HG02759 (cell line): ENCODE measurements at regions not wholly inside any gene's neighbourhood (a gene's known extent, or its start where the extent isn't known, plus 50 kb on each side); places are given as distances from the start of the nearest gene placed in this dataset.
"Not testable (repeated sequence)": the region's sequence is repeated elsewhere in the genome, so short reads cannot be mapped to it uniquely, and the experiment has no call there.

Source experiments
- ATAC-seq: cut with Tn5 transposase; IDR thresholded peaks from one replicate; pipeline ENCODE4 v1.9.1; 2021; ENCODE audit warnings: mild to moderate bottlenecking, moderate library complexity; ENCODE audit not compliant: unreplicated experiment

DNA sequence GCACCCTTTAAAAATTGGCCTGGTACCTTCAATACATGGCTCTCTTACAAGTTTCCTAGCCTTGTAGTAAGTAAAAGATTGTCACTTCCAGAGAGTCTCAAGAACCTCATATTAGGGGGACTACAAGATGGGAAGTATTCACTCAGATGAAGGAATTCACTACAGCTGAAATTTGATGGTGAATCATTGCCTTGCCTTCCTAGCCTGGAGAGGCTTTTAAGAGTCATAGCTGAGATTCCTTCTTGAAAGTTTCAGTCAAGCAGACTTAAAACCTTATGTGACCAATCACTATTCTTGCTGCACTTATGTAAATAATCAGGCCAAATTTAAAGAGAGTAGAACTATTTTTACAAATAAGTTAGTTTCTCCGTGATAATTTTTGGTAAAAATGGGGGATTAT, 451.6 kb downstream of the TRHDE start:
- no peak for ATAC-seq

DNA sequence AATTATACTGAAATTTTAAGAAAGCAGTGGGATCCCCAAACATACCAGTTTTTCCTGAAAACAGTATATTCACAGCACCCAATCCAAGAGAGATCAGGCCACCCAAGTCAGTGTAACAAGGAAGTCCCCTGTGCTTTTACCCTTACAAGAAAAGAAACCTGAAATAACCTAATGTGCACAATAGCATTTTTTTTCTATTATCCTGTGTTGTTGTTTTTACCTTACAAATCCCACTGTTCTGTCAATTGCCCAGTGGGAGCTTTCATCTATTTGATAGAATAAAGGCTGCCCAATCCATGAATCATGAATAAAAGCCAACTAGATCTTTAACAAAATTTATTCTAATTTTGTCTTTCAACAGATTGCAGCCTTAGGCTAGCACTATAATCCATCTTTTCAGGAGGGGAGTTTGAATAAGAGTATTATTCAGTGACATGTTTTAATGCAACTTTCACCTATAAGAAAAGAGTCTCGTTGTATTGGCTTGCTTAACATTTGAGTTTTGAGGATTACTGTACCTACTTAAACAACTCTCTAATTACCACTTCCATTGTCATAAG, 457.4 kb downstream of the TRHDE start:
- no peak for ATAC-seq

DNA sequence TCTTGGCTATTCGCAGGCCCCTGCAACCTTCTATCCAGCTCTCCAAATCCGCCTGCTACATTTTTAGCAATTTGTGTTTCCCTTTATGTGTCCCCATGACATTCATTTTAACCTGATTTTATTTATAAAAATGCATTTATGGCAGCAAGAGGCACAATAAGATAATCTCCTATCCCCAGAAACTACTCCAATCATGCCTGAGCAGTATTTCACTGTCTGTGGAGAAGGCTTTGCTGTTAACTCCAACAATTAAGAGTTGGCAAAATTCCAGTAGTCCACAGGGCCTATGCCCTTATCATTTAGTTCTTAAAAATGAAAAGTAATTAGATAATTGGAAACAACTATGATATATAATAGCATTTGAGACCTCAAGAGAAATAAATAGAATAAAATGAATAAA, 462.4 kb downstream of the TRHDE start:
- no peak for ATAC-seq

DNA sequence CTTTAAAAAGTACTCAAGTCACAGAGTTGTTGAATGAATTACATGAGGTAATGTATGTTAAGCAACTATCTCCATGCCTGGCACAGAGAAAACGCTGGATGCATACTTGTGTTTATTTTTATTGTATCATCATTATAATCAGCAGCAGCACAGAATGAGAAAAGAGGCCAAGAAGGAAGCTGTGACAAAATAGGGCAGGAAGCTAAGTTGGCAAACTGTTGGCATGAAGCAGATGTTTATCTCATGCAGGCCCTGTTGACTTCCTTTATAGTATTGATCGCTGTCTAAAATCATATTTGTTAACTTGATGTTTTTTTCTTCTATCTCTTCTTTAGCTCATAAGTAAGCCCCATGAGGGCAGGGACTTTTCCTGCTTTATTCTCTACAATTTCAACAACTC, 466.6 kb downstream of the TRHDE start:
- ATAC-seq, result no peak

DNA sequence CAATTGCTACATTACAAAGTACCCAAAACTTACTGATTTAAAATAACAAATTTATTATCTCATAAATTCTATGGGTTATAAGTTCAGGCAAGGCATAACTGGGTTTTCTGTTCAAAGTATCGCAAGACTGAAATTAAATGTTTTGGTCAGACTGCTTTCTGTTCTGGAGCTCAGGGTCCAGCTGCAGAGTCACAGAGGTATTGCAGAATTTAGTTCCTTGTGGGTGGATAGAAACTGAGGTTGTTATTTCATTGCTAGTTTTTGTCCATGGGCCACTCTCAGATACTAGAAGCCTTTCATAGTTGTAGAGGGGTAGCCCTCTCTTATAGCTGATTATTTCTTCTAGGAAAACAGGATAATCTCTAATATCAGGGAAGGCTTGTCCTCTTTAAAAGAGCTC, 467.9 kb downstream of the TRHDE start:
- no peak for ATAC-seq

DNA sequence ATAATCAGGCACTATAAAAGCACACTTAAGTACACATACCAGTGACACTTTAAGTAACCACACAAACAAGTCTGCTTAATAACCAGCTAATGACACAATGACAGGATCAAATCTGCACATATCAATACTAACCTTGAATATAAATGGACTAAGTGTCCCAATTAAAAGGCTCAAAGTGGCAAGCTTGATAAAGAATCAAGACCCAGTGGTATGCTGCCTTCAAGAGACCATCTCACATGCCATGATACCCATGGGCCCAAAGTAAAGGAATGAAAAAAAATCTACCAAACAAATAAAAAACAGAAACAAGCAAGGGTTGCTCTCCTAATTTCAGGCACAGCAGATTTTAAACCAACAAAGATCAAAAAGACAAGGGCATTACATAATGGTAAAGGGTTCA, 470.4 kb downstream of the TRHDE start:
- ATAC-seq, result no peak

DNA sequence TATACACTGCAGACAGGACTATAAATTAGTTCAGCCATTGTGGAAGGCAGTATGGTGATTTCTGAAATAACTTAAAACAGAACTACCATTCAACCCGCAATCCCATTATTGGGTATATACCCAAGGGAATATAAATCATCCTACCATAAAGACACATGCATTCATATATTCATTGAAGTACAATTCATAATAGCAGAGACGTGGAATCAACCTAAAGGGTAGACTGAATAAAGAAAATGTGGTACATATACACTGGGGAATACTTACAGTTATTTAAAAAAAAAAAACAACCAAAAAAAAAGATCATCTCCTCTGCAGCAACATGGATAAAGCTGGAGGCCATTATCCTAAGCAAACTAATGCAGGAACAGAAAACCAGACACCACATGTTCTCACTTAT, 473.9 kb downstream of the TRHDE start:
- no peak for ATAC-seq

DNA sequence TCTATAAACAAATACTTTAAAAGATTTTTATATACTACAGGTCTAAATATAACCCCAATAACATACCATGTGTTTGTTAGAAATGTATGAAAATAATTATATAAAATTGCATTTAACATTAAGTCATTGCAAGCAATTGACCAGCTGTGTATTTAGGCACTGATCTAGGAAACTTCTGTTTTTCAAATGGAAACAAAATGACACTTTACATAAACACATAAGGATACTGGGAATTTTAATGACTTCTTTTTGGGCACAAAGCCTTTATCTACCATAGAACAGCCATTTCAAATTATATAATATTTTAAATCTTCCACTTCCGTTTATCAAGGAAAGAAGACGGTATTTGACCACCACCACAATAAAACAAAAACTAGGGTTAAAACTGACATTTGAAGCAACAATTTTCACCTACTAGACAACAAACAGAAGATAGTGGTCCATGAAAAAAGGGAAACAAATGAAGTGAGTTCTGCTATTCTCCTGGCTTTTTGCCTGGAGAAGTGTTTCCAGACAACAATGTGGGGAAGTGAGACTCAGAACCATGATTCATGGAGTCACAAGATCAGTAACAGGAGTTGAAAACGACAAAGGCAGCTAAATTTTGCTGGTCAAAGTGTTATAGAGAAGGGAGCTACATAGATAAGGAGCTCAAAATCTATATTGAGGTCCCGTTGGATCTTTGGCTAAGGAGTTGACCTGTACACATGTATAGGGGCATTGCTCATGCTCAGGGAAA, 475.1 kb downstream of the TRHDE start:
- no peak for ATAC-seq

DNA sequence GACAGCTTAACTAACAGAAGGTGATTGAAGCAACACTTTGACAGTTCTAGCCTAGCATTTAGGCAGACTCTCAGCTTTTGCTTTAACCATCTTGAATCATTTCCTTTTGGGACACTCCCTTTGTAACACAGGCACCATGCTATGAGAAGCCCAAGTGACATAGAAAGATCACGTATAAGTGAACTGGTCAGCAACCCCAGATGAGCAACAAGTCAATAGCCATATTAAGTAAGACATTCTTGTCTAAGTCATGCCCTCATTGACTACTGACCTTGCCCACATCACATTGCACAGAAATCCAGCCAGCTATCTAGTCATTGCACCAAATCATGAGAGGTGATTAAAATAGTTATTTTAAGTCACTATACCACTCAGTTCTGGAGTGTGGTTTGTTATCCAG, 476.8 kb downstream of the TRHDE start:
- no peak for ATAC-seq

DNA sequence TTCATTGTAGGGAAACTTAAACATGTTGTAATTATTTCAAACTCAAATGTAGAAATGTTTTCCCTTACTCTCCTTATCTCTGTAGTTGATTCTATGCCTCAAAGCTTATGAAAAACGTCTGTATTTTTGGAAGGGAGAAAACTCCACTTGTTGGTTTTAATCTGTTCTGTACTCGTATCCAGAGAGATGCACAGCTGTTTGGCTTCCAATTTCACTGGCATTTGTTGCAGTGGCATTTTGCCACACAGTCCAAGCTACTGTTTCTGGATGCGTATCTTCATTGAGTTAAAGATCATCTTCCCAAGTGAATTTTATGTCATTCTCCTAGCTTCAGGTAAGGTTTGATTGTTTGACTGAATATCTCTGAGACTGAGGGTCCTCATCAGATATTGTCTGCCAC, 481.4 kb downstream of the TRHDE start:
- ATAC-seq, result no peak

DNA sequence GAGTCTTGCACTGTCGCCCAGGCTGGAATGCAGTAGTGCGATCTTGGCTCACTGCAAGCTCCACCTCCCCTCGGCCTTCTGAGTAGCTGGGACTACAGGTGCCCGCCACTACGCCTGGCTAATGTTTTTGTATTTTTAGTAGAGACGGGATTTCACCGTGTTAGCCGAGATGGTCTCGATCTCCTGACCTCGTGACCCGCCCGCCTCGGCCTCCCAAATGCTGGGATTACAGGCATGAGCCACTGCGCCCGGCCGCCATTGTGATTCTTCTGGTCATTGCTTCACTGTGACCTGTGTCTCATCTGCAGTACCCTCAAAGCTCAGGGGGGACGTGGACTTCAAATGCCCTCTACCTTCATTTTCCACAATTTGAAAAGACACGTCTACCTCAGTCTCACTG, 481.9 kb downstream of the TRHDE start:
- not testable (repeated sequence) for ATAC-seq

DNA sequence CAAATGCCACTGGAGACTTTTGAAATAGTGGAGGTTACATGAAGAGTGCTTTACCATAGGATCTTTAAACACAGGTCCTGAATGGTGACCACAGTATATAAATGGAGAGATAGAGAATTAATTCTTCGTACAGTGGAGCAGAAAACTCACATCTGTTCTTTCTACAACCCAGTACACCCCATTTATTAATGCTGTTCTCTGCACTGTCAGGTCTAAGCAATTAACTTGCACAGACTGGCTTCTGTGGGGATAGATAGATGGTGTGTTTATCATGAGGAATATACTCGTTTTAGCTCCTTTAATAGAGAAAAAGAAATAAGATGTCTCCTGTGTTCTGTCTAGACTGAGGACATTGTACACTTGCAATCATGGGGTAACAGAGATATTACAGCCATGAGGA, 494.3 kb downstream of the TRHDE start:
- no peak for ATAC-seq

DNA sequence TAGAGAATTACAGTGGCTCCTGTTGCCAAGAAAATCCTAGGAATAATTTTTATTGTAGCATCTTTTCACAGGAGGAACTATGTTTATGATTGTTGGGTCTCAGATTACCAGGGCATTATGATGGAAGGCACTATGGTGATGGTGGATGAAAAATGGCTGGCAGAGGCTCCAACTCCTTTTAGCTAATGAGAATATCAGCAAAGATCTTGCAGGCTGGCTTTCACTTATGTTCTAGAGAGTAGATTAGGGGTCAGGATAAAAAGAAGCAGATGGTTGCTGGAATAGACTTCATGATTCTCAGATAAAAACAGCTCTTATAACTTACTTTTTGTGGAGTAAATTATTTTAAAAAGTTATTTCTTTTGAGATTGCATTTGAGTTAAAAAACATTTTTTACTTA, 501.9 kb downstream of the TRHDE start:
- no peak for ATAC-seq

DNA sequence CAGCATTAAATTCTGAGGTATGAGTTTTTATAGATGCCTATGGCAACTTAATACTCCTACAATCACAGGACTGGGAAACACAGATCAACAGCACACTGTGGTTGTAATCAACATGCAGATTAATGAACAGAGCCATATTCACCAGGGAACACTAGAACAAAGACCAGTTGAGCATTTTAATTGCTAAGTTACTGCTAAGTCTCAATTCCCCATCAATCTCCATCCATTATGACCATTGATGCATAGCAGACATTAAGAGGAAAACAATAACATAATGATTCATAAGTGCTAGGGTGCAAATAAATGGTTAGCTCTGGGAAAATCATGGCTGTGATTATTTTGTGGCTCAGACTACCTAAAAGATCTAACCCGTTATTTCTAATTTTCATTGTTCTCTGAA, 505.6 kb downstream of the TRHDE start:
- ATAC-seq, result no peak

DNA sequence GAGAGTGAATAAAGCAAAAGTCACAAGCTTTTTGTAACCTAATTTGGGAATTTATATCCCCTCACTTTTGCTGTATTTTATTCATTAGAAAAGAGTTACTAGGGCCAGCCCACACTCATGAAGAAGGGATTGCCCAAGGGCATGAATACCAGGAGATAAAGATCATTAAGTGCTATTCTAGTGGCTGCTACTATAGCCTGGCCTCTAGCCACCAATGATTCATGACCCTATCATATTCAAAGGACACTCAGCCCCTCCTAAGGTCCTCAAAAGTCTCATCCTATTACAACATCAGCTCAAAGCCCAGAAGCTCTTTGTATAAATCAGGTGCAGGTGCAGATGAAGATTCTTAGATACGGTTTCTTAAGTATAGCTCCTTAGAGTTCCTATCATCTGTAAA, 518.1 kb downstream of the TRHDE start:
- ATAC-seq, result no peak

DNA sequence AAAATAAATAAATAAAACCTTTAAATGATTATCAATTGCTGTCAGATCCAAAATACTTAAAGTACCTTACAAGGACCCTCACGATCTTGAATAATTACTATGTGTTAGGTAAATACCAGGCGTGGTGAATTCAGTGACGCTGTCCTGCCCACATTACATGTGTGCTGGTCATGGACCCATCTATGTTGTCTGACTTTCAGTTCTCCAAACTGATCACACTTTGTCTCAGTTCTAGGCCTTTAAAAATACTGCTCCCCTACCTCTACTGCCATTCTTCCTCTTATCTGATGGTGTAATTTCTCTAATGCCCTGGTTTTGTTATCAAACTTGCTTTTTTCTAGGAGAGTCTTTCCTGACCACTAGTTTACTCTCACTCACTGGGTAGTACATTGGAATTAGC, 520.7 kb downstream of the TRHDE start:
- ATAC-seq, result no peak

DNA sequence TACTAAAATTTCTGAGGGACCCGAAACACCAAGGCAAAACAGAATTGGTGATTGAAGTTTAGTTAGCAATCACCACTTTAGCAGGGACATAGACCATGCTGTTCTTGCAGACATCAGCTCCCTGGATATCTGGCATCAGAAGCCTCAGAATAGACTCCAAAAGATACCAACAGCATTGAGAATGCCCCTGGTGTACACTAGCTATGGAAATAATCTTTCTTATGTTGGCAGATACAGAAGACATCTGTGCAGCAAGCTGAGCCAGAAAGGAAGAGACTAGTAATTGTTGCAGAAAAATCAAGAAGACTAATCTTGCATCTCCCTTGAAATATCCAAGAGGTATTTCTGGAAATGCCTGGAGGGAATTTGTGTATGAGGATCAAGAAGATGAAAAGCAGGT, 521.6 kb downstream of the TRHDE start:
- ATAC-seq, result no peak

DNA sequence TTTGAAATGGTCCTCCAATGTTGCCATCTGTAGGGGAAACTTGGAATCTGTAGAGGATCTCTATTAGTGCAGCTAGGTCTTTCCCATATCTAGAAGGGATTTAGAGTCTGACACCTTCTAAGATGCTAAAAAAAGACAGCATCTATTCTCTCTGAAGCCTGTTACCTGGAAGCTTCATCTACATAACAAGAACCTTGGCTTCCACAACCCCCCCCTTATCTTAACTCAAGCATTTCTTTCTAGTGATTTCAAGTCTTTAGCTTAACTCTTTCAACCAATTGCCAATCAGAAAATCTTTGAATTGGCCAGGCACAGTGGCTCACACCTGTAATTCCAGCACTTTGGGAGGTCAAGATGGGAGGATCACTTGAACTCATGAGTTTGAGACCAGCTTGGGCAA, 543.3 kb downstream of the TRHDE start:
- ATAC-seq, result no peak

DNA sequence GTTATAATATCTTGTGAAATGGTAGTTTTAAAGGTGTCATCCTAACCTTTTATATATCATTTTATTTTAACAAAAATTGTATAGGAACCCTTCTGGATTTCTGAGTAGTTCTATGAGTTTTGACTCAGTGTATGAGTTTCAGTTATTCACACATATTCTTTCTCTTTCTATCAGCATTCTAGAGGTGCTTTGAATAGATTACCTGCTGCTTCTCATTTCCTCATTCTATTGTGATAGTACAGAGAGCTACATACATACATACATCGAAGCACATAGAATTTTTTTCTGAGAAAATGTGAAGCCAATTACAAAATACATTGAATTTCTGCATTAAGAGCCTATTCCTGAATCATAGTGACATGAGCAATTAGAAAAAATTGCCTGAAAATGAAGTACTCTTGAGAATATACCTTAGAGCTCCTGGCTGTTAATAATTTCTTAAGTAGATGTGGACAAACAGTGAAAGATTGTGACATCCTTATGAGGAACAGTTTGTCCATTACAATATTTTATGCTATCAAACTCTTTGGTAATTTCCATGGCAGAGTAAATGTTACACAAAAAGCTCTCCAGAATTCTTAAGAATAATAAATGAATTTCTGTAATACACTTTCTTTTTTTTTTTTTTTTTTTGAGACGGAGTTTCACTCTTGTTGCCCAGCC, 556.6 kb downstream of the TRHDE start:
- no peak for ATAC-seq

DNA sequence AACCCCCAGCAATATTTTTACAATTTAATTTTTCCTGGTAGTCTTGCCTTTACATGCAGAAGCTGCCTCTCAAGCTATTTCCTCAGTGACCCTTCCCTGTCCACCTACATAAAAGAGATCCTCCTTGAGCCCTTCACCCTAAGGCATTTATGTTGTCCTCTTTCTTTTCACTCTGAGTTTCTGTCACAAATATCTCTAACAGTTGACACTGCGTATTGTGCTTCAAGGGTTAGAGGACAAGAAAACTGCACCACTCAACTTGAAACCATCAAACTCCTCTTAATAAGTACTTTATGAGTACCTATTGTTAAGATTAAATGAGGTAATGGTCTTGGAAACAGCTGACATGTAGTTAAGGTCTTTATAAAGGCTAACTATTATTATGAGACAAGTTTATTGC, 557.7 kb downstream of the TRHDE start:
- ATAC-seq, result no peak

DNA sequence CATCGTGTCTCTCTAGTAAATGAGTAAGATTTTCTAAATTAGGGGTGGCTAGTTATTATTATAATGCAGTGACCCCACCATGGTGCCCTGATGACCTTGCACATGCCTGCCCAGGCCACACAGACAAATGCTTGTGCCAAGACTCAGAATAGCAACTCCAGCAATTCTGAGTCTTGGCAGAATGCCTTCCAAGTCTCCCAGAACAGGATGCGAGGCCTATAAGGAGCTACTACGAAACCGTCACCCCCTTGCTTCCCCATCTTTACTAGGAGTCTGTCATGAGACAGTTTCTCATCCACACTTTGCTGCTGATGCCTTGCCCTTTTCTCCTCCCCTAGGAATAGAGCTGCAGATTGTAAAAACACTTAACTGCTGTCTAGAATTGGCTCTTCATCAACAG, 559.9 kb downstream of the TRHDE start:
- no peak for ATAC-seq

DNA sequence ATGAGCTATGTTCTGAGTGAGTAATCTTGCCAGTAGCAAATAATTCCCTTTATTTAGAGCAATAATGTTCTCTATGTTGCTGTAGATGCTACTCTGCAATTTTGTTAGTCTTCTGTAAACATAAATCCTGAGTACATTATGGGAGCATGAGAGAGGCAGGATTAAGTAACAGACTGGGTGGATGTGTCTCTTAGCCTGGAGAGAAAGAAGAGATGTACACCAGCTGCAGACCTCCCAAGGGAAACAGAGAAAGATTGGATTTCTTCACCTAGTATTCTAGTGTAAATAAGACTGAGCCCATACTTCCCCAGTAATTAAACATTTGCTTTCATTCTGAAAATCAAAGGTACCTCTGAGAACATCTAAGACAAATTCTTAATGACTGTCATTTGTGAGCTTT, 564.0 kb downstream of the TRHDE start:
- ATAC-seq, result no peak

DNA sequence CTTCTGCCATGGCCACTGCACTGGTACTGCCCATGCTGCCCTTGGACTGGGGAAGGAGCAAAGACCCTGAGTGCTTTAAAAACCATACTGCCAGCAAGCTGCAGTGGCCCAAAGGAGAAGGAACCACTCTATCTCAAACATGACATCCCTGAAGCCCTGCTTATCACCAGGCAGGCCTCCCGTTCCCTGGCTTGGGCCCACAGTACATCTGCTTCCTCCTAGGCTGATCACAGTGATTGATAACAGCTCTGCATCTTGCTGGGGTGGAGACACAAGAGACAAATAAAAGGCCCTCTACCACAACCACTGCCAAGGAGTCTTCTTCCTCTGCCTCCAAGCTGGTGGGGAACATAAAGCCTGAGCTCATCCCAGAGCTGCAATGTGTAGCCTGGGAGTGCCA, 567.5 kb downstream of the TRHDE start:
- ATAC-seq, result no peak
